ENCODE measurements at regions not wholly inside any gene's neighbourhood (a gene's known extent, or its start where the extent isn't known, plus 50 kb on each side); places are given as distances from the start of the nearest gene placed in this dataset.

DNA sequence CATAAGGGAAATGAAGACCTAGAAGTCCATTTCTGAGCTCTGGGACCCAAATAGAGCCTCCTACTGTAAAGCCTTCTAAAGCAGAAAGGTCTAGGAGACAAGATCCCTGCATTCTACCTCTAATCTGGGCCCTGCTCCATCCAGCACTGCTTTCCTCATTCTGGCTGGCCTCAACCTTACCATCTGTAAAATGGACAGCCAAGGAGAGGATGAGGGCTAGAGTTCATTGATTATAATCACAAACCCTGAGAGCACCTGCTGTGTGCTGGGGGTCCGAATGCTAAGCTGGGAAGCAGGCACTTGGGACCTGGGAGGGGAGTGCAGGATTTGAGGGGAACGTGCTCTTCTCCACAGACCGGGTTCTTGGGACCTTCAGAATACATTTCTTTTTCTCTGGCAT is 454.0 kb upstream of the ZMIZ1 start:
- intact Hi-C loops (cut with micrococcal nuclease; ENCODE audit: unreplicated experiment) = no loop called here
- Histone ChIP-seq H3K27ac (ENCODE audit: low read depth, low read length, poor library complexity, severe bottlenecking) (no peak overlapping the region), H3K4me2 (ENCODE audit: low read length) (no peak overlapping the region), H4K20me1 (ENCODE audit: insufficient read depth, low read length) (no peaks in the 10 kb centered on the region), H3K9me2 (ENCODE audit: insufficient read depth, low read length) (no peaks in the 10 kb centered on the region), H2AFZ (ENCODE audit: low read length) (no peak overlapping the region), H3K79me2 (ENCODE audit: insufficient read depth, low read depth, low read length) (no peaks in the 10 kb centered on the region), H3K9me3 (ENCODE audit: low read length) (no peaks in the 10 kb centered on the region), H3K4me1 (ENCODE audit: insufficient read depth, low read length, poor library complexity, severe bottlenecking) (no peaks in the 10 kb centered on the region), H3K4me3 (ENCODE audit: low read depth, low read length, poor library complexity, severe bottlenecking) (no peak overlapping the region), H3K36me3 (ENCODE audit: insufficient read depth, low read length) (no peaks in the 10 kb centered on the region)
- ChIA-PET CTCF (ENCODE audit: unreplicated experiment) (interaction anchor here (0.6 kb wide), 1 partner anchor 278 kb away, joined by 3 read pairs; no protein-coding TSS in a partner anchor), POLR2A (no interaction called here)
- DNase-seq (ENCODE audit: low spot score) = no peak
- TF ChIP-seq, protein P1, sequence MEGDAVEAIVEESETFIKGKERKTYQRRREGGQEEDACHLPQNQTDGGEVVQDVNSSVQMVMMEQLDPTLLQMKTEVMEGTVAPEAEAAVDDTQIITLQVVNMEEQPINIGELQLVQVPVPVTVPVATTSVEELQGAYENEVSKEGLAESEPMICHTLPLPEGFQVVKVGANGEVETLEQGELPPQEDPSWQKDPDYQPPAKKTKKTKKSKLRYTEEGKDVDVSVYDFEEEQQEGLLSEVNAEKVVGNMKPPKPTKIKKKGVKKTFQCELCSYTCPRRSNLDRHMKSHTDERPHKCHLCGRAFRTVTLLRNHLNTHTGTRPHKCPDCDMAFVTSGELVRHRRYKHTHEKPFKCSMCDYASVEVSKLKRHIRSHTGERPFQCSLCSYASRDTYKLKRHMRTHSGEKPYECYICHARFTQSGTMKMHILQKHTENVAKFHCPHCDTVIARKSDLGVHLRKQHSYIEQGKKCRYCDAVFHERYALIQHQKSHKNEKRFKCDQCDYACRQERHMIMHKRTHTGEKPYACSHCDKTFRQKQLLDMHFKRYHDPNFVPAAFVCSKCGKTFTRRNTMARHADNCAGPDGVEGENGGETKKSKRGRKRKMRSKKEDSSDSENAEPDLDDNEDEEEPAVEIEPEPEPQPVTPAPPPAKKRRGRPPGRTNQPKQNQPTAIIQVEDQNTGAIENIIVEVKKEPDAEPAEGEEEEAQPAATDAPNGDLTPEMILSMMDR (conservative IDR thresholded peaks at IDR 0.05; ENCODE audit: low read length) = no peak
- TF ChIP-seq EZH2phosphoT487 (IDR thresholded peaks at IDR 0.05; ENCODE audit: borderline replicate concordance, low read depth, low read length) = no peak
- BruUV-seq (replicated peaks) = no TSS peak

DNA sequence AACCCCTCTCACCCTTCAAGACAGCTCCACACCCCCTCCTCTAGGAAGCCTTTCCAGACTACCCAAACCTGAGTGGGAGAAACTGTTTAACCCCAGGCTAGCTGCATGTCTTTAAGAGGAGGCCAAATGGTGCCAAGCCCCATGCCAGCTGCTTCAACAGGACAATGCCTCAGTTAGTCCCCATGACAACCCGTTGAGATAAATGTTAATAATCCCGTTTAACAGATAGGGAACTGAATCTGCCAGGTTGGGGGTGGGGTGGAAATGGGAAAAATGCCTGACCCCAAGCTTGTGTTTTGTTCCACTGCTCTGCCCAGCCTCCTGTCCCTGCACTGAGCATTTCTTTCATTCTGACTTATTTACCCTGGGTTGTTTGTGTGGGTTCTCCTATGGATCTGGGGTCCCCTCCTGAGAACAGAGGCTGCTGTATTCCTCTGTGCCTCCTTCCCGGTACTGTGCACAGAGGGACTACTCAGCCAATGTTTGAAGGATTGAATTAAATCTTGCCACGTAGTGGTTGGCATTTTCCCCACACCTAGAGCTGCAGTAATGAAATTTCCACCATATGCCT is 452.6 kb upstream of the ZMIZ1 start:
- Histone ChIP-seq H3K4me2 (ENCODE audit: low read length) (no peak overlapping the region), H3K79me2 (ENCODE audit: insufficient read depth, low read depth, low read length) (no peaks in the 10 kb centered on the region), H3K9me2 (ENCODE audit: insufficient read depth, low read length) (no peaks in the 10 kb centered on the region), H3K4me1 (ENCODE audit: insufficient read depth, low read length, poor library complexity, severe bottlenecking) (no peaks in the 10 kb centered on the region), H3K4me3 (ENCODE audit: low read depth, low read length, poor library complexity, severe bottlenecking) (no peak overlapping the region), H3K36me3 (ENCODE audit: insufficient read depth, low read length) (no peaks in the 10 kb centered on the region), H2AFZ (ENCODE audit: low read length) (no peak overlapping the region), H3K9me3 (ENCODE audit: low read length) (no peaks in the 10 kb centered on the region), H4K20me1 (ENCODE audit: insufficient read depth, low read length) (no peaks in the 10 kb centered on the region), H3K27ac (ENCODE audit: low read depth, low read length, poor library complexity, severe bottlenecking) (no peak overlapping the region)
- no peak for TF ChIP-seq EZH2phosphoT487 (IDR thresholded peaks at IDR 0.05; ENCODE audit: borderline replicate concordance, low read depth, low read length)
- TF ChIP-seq, protein P1 (conservative IDR thresholded peaks at IDR 0.05; ENCODE audit: low read length) = no peak
- ChIA-PET POLR2A (interaction anchor here (1.2 kb wide), 1 partner anchor 11 kb away, joined by 4 read pairs; no protein-coding TSS in a partner anchor), CTCF (ENCODE audit: unreplicated experiment) (no interaction called here)
- intact Hi-C loops (cut with micrococcal nuclease; ENCODE audit: unreplicated experiment) = no loop called here
- no TSS peak for BruUV-seq (replicated peaks)
- DNase-seq (ENCODE audit: low spot score) = no peak

DNA sequence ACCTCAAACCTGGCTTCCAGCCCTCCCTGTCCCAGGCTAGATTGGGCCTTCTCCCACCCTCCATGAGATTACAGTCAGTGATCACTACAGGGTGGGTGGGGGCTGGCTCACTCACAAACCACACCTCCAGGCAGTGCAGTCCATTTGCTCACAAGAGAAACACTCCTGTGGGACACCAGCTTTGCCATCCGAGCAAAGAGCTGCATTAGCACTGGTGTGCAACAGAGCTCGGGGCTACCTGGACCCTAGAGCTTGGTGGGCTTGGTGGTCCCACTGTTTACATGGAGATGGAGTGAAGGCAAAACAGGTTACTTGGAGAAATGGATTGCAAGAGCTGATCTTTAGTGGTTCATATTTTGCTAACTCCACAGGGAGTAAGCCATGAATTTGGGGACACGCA is 451.7 kb upstream of the ZMIZ1 start:
- no peak for DNase-seq (ENCODE audit: low spot score)
- no peaks in the 10 kb centered on the region for H3K9me2 ChIP-seq (ENCODE audit: insufficient read depth, low read length)
- H3K36me3 ChIP-seq (ENCODE audit: insufficient read depth, low read length) = no peaks in the 10 kb centered on the region
- intact Hi-C loops (cut with micrococcal nuclease; ENCODE audit: unreplicated experiment) = no loop called here
- H3K4me2 ChIP-seq (ENCODE audit: low read length) = no peak overlapping the region
- no TSS peak for BruUV-seq (replicated peaks)
- H3K4me1 ChIP-seq (ENCODE audit: insufficient read depth, low read length, poor library complexity, severe bottlenecking) = no peaks in the 10 kb centered on the region
- TF ChIP-seq, protein P1 (conservative IDR thresholded peaks at IDR 0.05; ENCODE audit: low read length) = no peak
- no peak for TF ChIP-seq EZH2phosphoT487 (IDR thresholded peaks at IDR 0.05; ENCODE audit: borderline replicate concordance, low read depth, low read length)
- CTCF ChIA-PET (ENCODE audit: unreplicated experiment) = no interaction called here
- no peak overlapping the region for H2AFZ ChIP-seq (ENCODE audit: low read length)
- H3K27ac ChIP-seq (ENCODE audit: low read depth, low read length, poor library complexity, severe bottlenecking) = no peak overlapping the region
- H3K79me2 ChIP-seq (ENCODE audit: insufficient read depth, low read depth, low read length) = no peaks in the 10 kb centered on the region
- no peak overlapping the region for H3K4me3 ChIP-seq (ENCODE audit: low read depth, low read length, poor library complexity, severe bottlenecking)
- POLR2A ChIA-PET = interaction anchor here (1.2 to 1.3 kb wide), 2 partner anchors 8 to 11 kb away, joined by 3 to 4 read pairs; no protein-coding TSS in a partner anchor
- no peaks in the 10 kb centered on the region for H3K9me3 ChIP-seq (ENCODE audit: low read length)
- no peaks in the 10 kb centered on the region for H4K20me1 ChIP-seq (ENCODE audit: insufficient read depth, low read length)

Data from OCI-LY7 (cell line).